ENCODE measurements at regions not wholly inside any gene's neighbourhood (a gene's known extent, or its start where the extent isn't known, plus 50 kb on each side); places are given as distances from the start of the nearest gene placed in this dataset.

DNA sequence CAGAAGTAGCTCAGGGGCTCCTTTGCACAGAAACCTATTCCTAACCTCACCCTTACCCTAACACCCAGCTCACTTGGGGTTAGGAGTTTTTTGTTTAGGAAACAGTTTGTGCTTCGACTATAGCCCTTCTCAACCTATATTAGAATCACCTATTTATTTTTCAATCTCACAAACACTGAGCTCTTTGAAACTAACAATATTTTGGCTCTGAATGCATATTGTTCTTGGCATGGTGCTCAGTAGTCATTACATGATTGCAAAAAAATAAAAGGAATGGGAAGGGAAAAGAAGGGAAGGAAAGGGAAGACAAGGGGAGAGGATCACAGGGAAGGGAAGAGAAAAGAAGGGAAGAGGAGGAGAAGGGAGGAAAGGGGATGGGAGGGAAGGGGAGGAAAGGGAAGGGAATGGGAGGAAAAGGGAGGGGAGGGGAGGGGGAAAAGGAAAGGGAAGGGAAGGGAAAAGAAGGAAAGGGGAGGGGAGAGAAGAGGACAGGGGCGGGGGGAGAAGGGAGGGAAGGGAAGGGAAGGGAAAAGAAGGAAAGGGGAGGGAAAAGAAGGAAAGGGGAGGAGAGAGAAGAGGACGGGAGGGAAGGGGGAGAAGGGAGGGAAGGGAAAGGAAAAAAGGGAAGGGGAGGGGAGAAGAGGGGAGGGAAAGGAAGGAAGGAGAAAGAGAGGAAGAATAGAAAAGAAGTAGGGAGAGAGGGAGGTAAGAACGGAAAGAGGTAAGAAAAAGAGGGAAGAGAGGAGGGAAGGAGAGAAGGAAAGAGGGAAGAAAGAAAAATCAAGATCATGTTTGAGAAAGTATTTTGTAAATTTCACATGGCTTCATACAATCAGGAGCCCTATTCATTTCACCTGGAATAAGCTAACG lies 484.1 kb upstream of the NFIA start:
- intact Hi-C loops (cut with micrococcal nuclease): no loop called here
- Mint-ChIP-seq H3K27ac (no peak overlapping the region), H3K9me3 (peaks cover 0 to 11% (median 4%) of the 10 kb centered on the region in 7 donors), H3K36me3 (no peaks in the 10 kb centered on the region), H3K27me3 (ENCODE audit: low read depth in 3 of 3) (peaks cover 0 to 2% (median 0%) of the 10 kb centered on the region in 3 donors), H3K4me1 (peaks cover 5% of the 10 kb centered on the region), H3K4me3 (no peak overlapping the region)
- Histone ChIP-seq H3K9ac (ENCODE audit: insufficient read depth, low read length, poor library complexity, severe bottlenecking) (no peak overlapping the region), H3K27me3 (ENCODE audit: control insufficient read depth in 2 of 2, insufficient read depth in 2 of 2, low read length in 2 of 2) (no peaks in the 10 kb centered on the region), H3K36me3 (replicated peaks in 1 of 2; ENCODE audit: control insufficient read depth in 1 of 2, insufficient read depth in 2 of 2, low read length in 2 of 2) (no peaks in the 10 kb centered on the region), H3K27ac (ENCODE audit: low read depth in 1 of 2, low read length in 2 of 2) (no peak overlapping the region), H3K4me2 (replicated peaks; ENCODE audit: extremely low read depth, low read length, poor library complexity, severe bottlenecking) (no peak overlapping the region), H4K20me1 (ENCODE audit: insufficient read depth, low read length) (no peaks in the 10 kb centered on the region), H3K4me3 (replicated peaks in 1 of 3; ENCODE audit: low read depth in 2 of 3, low read length in 3 of 3) (no peak overlapping the region), H3K4me1 (ENCODE audit: control insufficient read depth in 1 of 2, insufficient read depth in 2 of 2, low read length in 2 of 2) (no peaks in the 10 kb centered on the region), H3K79me2 (ENCODE audit: insufficient read depth, low read length) (no peaks in the 10 kb centered on the region), H3K9me3 (replicated peaks in 1 of 2; ENCODE audit: control insufficient read depth in 1 of 2, insufficient read depth in 1 of 2, low read length in 2 of 2) (peaks cover 7 to 11% of the 10 kb centered on the region in 2 donors), H2AFZ (ENCODE audit: insufficient read depth, low read depth, low read length, poor library complexity, severe bottlenecking) (no peak overlapping the region)
- TF ChIP-seq, protein P1, sequence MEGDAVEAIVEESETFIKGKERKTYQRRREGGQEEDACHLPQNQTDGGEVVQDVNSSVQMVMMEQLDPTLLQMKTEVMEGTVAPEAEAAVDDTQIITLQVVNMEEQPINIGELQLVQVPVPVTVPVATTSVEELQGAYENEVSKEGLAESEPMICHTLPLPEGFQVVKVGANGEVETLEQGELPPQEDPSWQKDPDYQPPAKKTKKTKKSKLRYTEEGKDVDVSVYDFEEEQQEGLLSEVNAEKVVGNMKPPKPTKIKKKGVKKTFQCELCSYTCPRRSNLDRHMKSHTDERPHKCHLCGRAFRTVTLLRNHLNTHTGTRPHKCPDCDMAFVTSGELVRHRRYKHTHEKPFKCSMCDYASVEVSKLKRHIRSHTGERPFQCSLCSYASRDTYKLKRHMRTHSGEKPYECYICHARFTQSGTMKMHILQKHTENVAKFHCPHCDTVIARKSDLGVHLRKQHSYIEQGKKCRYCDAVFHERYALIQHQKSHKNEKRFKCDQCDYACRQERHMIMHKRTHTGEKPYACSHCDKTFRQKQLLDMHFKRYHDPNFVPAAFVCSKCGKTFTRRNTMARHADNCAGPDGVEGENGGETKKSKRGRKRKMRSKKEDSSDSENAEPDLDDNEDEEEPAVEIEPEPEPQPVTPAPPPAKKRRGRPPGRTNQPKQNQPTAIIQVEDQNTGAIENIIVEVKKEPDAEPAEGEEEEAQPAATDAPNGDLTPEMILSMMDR (IDR thresholded peaks at IDR 0.05): no peak
- WGBS (ENCODE audit: insufficient coverage): 86% methylated on average over 2 of the region's 5 CpGs
- no peak for DNase-seq

DNA sequence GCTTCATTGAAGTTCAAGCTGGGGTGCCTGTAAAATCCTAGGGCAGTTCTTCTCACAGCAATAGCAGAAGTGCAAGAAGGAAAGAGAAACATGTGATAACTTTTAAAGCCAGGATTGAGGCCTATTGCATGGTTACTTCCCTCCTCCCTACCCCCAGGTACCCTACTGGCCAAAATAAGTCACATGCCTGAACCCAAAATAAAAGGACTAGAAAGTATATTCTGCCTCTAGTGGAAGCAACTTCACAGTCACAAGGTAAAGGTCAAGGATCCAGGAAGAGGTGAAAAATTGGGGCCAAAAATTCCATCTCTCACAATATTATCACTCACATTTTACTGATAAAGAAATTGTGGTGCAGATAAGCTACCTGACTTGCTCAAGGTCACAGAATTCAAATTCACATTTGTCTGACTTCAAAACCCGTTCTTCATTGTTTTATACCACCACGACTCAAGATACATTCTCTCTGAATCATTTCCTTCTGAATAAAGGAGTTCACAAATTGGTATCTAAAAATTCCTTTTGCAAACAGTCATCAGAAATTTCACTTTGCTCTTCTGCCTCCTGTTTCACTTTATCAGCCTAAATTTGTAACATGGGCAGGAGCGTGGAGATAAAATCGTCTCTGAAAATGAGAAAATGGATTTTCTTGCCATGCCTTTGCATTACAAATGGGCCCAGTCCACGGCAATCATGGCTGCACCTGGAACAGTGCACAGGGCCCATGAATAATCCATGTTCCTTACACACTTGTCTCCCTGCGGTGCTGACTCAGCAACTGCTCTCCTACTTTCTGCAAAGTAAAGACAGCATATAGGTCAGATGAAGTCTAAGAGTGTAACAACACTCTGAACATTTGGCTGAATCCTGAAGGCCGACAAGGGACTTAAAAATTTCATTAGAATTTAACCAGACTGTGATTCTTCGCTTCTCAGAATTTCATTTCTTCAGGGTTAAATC lies 485.3 kb upstream of the NFIA start:
- no peaks in the 10 kb centered on the region for H3K36me3 Mint-ChIP-seq
- no peak overlapping the region for H3K4me2 ChIP-seq (replicated peaks; ENCODE audit: extremely low read depth, low read length, poor library complexity, severe bottlenecking)
- peaks cover 5% of the 10 kb centered on the region for H3K4me1 Mint-ChIP-seq
- H4K20me1 ChIP-seq (ENCODE audit: insufficient read depth, low read length): no peaks in the 10 kb centered on the region
- peaks cover 7 to 8% of the 10 kb centered on the region in 2 donors for H3K9me3 ChIP-seq (replicated peaks in 1 of 2; ENCODE audit: control insufficient read depth in 1 of 2, insufficient read depth in 1 of 2, low read length in 2 of 2)
- TF ChIP-seq, protein P1 (IDR thresholded peaks at IDR 0.05): no peak
- H3K27me3 ChIP-seq (ENCODE audit: control insufficient read depth in 2 of 2, insufficient read depth in 2 of 2, low read length in 2 of 2): no peaks in the 10 kb centered on the region
- WGBS (ENCODE audit: insufficient coverage): 75% methylated on average over 4 of the region's 8 CpGs
- H3K9me3 Mint-ChIP-seq: peaks cover 0 to 11% (median 4%) of the 10 kb centered on the region in 7 donors
- H3K27me3 Mint-ChIP-seq (ENCODE audit: low read depth in 3 of 3): peaks cover 0 to 2% (median 0%) of the 10 kb centered on the region in 3 donors
- no peak overlapping the region for H3K9ac ChIP-seq (ENCODE audit: insufficient read depth, low read length, poor library complexity, severe bottlenecking)
- H3K79me2 ChIP-seq (ENCODE audit: insufficient read depth, low read length): no peaks in the 10 kb centered on the region
- no peak overlapping the region for H3K4me3 Mint-ChIP-seq
- intact Hi-C loops (cut with micrococcal nuclease): no loop called here
- H2AFZ ChIP-seq (ENCODE audit: insufficient read depth, low read depth, low read length, poor library complexity, severe bottlenecking): no peak overlapping the region
- no peak overlapping the region for H3K27ac ChIP-seq (ENCODE audit: low read depth in 1 of 2, low read length in 2 of 2)
- no peaks in the 10 kb centered on the region for H3K36me3 ChIP-seq (replicated peaks in 1 of 2; ENCODE audit: control insufficient read depth in 1 of 2, insufficient read depth in 2 of 2, low read length in 2 of 2)
- H3K27ac Mint-ChIP-seq: no peak overlapping the region
- no peak for DNase-seq
- no peak overlapping the region for H3K4me3 ChIP-seq (replicated peaks in 1 of 3; ENCODE audit: low read depth in 2 of 3, low read length in 3 of 3)
- no peaks in the 10 kb centered on the region for H3K4me1 ChIP-seq (ENCODE audit: control insufficient read depth in 1 of 2, insufficient read depth in 2 of 2, low read length in 2 of 2)
